Stomach (tissue), 4 donors: ENCODE measurements at regions not wholly inside any gene's neighbourhood (a gene's known extent, or its start where the extent isn't known, plus 50 kb on each side); places are given as distances from the start of the nearest gene placed in this dataset.

Source experiments
- EP300 ChIP-seq: sonication (generic); formaldehyde crosslinking; IDR thresholded peaks from one replicate; pipeline ENCODE4 v1.6.1; 2017; ENCODE audit warnings: antibody characterized with exemption
- POLR2A ChIP-seq, 4 donors: fragments of 450-650 bp; IDR thresholded peaks; one replicate each; pipeline ENCODE4 v1.6.1; 2016; ENCODE audit warnings: antibody characterized with exemption in 4 of 4, control low read depth in 2 of 4, mild to moderate bottlenecking in 1 of 4, moderate library complexity in 1 of 4

- TF ChIP-seq POLR2A (IDR thresholded peaks at IDR 0.05) (no peak), EP300 (no peak)
Measured at GRCh38 chr1:55463814-55464475, 248.8 kb upstream of the USP24 start.
